ENCODE measurements at regions not wholly inside any gene's neighbourhood (a gene's known extent, or its start where the extent isn't known, plus 50 kb on each side); places are given as distances from the start of the nearest gene placed in this dataset.

DNA sequence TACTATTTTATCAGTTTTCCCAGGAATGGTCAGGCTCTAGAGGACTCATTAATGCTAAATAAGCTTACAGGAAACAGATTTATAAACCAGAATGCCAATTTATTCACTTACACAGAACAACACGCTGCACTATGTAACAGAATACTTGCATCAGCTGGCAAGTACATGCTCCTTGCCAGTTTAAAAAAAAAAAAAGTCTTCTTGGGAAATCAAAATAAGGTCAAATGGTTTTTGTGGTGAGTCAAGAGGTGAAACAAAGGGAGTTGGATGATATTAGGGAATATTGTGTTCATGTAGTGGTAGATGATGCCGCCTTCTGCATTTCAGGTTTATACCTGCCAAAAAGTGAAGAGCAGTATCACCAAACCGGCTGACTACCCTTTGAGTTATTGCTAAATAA is 1322.1 kb upstream of the ZEB2 start:
- in situ Hi-C loops (cut with MboI; ENCODE audit: low pct_unique_long_range_greater_than_20kb, low sequenced_read_pairs, unreplicated experiment): no loop called here
- no peak for DNase-seq (ENCODE audit: low spot score)
- TF ChIP-seq, protein P1, sequence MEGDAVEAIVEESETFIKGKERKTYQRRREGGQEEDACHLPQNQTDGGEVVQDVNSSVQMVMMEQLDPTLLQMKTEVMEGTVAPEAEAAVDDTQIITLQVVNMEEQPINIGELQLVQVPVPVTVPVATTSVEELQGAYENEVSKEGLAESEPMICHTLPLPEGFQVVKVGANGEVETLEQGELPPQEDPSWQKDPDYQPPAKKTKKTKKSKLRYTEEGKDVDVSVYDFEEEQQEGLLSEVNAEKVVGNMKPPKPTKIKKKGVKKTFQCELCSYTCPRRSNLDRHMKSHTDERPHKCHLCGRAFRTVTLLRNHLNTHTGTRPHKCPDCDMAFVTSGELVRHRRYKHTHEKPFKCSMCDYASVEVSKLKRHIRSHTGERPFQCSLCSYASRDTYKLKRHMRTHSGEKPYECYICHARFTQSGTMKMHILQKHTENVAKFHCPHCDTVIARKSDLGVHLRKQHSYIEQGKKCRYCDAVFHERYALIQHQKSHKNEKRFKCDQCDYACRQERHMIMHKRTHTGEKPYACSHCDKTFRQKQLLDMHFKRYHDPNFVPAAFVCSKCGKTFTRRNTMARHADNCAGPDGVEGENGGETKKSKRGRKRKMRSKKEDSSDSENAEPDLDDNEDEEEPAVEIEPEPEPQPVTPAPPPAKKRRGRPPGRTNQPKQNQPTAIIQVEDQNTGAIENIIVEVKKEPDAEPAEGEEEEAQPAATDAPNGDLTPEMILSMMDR (IDR thresholded peaks at IDR 0.05; ENCODE audit: extremely low read depth, insufficient read depth, missing control alignments): no peak

DNA sequence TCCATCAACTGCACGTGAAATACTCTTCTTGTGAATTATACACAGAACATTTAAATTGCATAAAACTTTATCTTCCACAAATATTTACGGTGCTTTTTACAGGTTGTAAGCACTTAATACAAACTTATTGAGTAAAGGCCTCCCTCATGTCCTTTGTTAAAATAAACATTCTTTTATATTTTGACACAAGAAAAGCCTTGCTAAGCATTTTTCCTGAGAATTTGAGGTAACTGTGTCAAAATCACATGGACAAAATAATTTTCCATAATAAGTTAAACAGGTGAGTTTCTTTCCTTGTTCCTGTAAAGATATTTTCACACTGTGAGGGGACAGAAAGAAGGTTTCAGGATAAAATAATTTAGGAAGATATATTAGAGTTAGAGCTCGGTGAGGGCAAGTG is 1317.1 kb upstream of the ZEB2 start:
- in situ Hi-C loops (cut with MboI; ENCODE audit: low pct_unique_long_range_greater_than_20kb, low sequenced_read_pairs, unreplicated experiment): no loop called here
- no peak for DNase-seq (ENCODE audit: low spot score)
- TF ChIP-seq, protein P1 (IDR thresholded peaks at IDR 0.05; ENCODE audit: extremely low read depth, insufficient read depth, missing control alignments): no peak

DNA sequence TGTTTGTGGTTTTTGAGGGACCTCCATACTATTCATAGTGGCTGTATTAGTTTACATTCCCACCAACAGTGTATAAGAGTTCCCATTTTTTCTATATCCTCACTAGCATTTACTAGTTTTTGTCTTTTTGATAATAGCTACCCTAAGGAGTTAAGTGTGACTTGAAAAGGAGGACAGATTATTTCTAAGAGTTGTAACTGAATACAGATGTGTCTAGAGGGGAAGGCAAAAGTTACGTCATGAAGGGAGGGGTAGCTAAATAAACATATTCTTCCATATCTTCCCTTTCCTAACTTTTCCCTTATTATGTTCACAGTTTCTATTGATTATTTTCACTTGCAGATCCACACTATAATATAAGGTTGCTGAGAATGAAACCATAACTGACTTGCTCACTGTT is 1315.7 kb upstream of the ZEB2 start:
- TF ChIP-seq, protein P1 (IDR thresholded peaks at IDR 0.05; ENCODE audit: extremely low read depth, insufficient read depth, missing control alignments): no peak
- no peak for DNase-seq (ENCODE audit: low spot score)
- in situ Hi-C loops (cut with MboI; ENCODE audit: low pct_unique_long_range_greater_than_20kb, low sequenced_read_pairs, unreplicated experiment): no loop called here

DNA sequence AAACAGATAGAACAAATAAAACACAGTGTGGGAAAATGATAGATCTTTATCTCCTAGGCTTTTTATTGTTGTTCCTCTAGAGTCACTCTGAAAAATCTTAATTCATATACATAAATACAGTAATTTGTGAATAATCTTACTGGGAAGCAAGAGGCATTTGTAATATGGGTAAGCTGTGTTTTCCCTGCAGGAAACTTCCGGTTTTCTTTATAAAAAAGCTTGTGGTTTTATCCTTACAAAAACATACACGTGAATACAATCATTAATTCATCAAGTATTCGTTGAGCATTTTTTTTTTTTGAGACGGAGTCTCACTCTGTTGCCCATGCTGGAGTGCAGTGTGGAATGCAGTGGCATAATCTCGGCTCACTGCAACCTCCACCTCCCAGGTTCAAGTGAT is 1312.8 kb upstream of the ZEB2 start:
- TF ChIP-seq, protein P1 (IDR thresholded peaks at IDR 0.05; ENCODE audit: extremely low read depth, insufficient read depth, missing control alignments): no peak
- no peak for DNase-seq (ENCODE audit: low spot score)
- in situ Hi-C loops (cut with MboI; ENCODE audit: low pct_unique_long_range_greater_than_20kb, low sequenced_read_pairs, unreplicated experiment): no loop called here

DNA sequence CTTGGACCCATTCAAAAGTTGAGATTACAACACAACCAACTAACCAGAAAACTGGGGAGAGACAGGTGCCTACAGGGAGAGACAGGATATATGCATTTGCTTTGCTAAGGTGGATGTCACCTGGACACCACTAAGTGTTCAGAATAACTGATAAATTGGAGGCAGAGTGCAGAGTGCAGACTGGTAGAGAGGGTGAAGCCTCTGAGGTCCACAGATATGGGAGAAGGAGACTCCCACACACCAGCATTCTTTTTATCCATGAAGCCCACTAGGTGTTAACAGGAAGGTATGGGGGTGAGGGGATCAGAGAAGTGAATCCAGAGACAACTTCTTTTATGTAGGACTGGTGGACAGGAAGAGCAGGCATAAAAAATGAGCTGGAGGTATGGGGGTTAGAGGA is 1310.0 kb upstream of the ZEB2 start:
- TF ChIP-seq, protein P1 (IDR thresholded peaks at IDR 0.05; ENCODE audit: extremely low read depth, insufficient read depth, missing control alignments): no peak
- in situ Hi-C loops (cut with MboI; ENCODE audit: low pct_unique_long_range_greater_than_20kb, low sequenced_read_pairs, unreplicated experiment): no loop called here
- no peak for DNase-seq (ENCODE audit: low spot score)

DNA sequence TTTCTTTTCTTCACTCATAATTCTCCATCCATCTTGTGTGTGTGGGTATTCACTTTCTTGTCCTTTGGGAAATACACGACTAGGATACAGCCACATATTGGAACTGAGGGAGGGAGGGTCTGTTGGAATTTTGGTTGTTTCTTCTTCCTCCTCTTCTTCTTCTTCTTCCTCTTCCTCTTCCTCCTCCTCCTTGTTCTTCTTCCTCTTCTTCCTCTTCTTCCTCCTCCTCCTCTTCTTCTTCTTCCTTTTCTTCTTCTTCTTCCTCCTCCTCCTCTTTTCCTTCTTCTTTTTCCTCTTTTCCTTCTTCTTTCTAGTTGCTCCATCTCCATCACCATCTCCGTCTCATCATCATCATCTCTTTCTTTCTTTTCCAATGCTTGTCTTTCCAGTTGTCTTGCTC is 1307.3 kb upstream of the ZEB2 start:
- in situ Hi-C loops (cut with MboI; ENCODE audit: low pct_unique_long_range_greater_than_20kb, low sequenced_read_pairs, unreplicated experiment): no loop called here
- TF ChIP-seq, protein P1 (IDR thresholded peaks at IDR 0.05; ENCODE audit: extremely low read depth, insufficient read depth, missing control alignments): no peak

DNA sequence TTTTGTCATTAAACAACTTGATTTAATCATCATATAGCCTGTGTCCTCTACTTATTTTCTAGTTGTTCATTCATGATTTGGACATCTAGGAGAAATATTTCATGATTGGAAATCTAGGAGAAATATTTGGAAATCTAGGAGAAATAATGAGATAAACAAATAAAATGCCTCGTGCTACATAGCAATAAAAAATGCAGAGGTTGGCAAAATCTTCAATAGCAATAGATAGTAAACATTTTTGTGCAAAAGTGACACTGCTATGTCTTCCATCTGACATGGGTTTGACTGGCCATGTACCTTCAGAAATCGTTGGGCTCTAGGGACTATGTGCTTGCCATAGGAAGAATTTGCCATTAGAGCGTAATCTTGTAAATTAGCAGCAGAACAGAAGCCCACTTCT is 1304.5 kb upstream of the ZEB2 start:
- TF ChIP-seq, protein P1 (IDR thresholded peaks at IDR 0.05; ENCODE audit: extremely low read depth, insufficient read depth, missing control alignments): no peak

More for the DNA sequence above, 1307.3 kb upstream of the ZEB2 start:
- DNase-seq (ENCODE audit: low spot score): no peak

More for the DNA sequence above, 1304.5 kb upstream of the ZEB2 start:
- in situ Hi-C loops (cut with MboI; ENCODE audit: low pct_unique_long_range_greater_than_20kb, low sequenced_read_pairs, unreplicated experiment): no loop called here
- DNase-seq (ENCODE audit: low spot score): no peak

All from GM13977 (cell line).